ENCODE measurements at regions not wholly inside any gene's neighbourhood (a gene's known extent, or its start where the extent isn't known, plus 50 kb on each side); places are given as distances from the start of the nearest gene placed in this dataset.

DNA sequence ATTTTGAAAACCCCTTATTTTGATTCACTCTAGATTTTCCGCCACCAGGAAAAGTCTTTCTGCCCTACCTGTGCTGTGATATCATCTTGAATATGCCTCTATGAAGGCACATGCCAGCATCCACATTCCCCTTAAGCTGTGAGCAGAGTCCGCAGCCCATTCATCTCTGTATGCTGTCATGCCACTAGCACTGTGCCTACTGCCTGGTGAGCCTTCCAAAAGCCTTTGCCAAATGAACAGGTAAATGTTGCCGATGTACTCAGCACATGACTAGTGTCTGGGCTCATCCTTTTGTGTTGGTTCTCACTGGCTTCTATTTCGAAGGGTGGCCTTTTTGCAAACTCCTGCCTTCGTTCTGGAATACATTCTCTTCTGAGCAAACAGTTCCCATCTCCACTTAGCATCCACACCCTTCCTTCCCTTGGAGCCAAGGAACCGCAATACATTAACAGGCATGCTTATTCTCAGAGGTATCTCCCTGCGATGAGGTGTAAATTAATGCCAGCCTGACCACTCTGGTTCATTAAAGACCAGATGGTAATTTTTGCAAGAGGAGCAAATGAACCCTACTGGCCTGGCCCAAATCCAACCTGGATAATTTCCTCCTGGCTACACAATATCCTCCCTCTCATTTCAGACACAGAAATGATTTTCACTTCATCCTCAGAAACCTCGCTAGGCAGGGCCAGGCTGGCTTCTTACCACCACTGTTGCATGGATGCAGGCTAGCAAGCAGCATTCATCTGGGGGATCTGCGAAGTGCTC lies 339.7 kb upstream of the NFE2L3 start:
- Histone ChIP-seq H3K27ac (no peak overlapping the region), H3K9me3 (ENCODE audit: severe bottlenecking) (no peaks in the 10 kb centered on the region), H3K4me3 (ENCODE audit: low read depth, low read length) (no peak overlapping the region), H3K36me3 (no peaks in the 10 kb centered on the region), H3K27me3 (ENCODE audit: insufficient read depth, low read depth, severe bottlenecking) (no peaks in the 10 kb centered on the region)
- DNase-seq, result no peak
- TF ChIP-seq, protein P1, sequence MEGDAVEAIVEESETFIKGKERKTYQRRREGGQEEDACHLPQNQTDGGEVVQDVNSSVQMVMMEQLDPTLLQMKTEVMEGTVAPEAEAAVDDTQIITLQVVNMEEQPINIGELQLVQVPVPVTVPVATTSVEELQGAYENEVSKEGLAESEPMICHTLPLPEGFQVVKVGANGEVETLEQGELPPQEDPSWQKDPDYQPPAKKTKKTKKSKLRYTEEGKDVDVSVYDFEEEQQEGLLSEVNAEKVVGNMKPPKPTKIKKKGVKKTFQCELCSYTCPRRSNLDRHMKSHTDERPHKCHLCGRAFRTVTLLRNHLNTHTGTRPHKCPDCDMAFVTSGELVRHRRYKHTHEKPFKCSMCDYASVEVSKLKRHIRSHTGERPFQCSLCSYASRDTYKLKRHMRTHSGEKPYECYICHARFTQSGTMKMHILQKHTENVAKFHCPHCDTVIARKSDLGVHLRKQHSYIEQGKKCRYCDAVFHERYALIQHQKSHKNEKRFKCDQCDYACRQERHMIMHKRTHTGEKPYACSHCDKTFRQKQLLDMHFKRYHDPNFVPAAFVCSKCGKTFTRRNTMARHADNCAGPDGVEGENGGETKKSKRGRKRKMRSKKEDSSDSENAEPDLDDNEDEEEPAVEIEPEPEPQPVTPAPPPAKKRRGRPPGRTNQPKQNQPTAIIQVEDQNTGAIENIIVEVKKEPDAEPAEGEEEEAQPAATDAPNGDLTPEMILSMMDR (IDR thresholded peaks at IDR 0.05; ENCODE audit: low read depth, low read length), result no peak

DNA sequence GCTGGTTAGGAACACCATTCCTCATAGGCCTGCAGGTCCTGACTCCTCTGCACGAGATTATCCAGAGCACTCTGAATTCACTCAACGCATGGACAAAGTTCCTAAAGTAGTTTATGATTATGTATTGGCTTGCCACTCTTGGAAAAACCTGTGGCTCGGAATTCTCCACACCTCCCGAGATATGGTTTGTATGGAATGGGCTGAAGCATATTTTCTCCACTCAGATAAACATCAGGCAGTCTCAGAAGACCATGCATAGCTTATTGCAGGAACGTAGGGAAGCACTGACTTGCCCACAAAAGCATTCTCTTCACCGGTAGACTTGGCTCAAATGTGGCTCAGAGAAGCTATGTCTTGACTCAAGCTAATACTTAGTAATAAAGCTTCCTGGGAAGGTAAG lies 338.6 kb upstream of the NFE2L3 start:
- TF ChIP-seq, protein P1 (IDR thresholded peaks at IDR 0.05; ENCODE audit: low read depth, low read length), result no peak
- Histone ChIP-seq H3K27ac (no peak overlapping the region), H3K9me3 (ENCODE audit: severe bottlenecking) (no peaks in the 10 kb centered on the region), H3K4me3 (ENCODE audit: low read depth, low read length) (no peak overlapping the region), H3K36me3 (no peaks in the 10 kb centered on the region), H3K27me3 (ENCODE audit: insufficient read depth, low read depth, severe bottlenecking) (no peaks in the 10 kb centered on the region)
- DNase-seq, result no peak

DNA sequence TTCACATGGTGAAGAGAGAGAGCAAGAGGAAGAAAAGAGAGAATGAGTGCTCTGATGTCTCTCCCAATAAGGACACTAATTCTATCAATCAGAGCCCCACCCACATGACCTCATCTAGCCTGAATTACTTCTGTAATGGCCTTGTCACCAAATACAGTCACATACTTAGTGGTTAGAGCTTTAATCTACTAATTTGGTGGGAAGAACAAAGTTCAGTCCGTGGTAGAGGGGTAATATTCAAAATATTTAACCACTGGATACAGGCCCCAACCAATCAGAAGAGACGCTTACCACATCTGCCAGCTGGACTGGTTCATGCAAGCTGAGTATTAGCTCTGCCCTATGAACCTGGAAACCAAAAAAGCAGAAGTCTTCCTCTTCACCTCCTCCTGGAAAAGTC lies 336.3 kb upstream of the NFE2L3 start:
- Histone ChIP-seq H3K27me3 (ENCODE audit: insufficient read depth, low read depth, severe bottlenecking) (no peaks in the 10 kb centered on the region), H3K4me3 (ENCODE audit: low read depth, low read length) (no peak overlapping the region), H3K27ac (no peak overlapping the region), H3K36me3 (no peaks in the 10 kb centered on the region), H3K9me3 (ENCODE audit: severe bottlenecking) (no peaks in the 10 kb centered on the region)
- DNase-seq, result no peak
- TF ChIP-seq, protein P1 (IDR thresholded peaks at IDR 0.05; ENCODE audit: low read depth, low read length), result no peak

DNA sequence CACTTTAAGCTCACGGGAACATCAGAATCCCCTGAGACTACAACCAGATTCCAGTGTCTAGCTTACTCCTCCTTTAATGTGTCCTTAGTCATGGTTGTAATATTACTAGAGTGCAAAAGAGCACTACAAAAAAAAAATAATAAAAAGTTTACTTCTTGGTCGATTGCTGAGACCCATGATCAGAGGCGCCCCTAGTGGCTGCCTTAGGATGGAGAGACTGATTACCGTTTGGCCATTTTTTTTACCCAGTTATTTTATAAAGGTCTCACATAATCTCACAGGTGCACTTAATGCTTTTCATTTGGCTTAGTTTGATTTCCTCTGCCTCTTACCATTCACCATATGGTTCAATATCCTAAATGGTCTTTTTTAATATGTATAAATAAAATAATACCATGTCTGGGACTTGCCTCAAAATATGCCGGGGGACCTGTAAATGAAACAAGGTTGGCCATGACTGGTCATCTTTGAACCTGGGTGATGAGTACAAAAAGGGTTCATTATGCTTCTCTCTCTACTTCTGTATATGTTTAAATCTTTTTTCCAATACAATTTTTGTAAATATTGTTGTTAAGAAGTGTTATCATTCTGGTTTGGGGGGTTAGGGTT lies 331.5 kb upstream of the NFE2L3 start:
- no peak overlapping the region for H3K27ac ChIP-seq
- no peaks in the 10 kb centered on the region for H3K9me3 ChIP-seq (ENCODE audit: severe bottlenecking)
- TF ChIP-seq, protein P1 (IDR thresholded peaks at IDR 0.05; ENCODE audit: low read depth, low read length), result peak; percentile 31
- no peaks in the 10 kb centered on the region for H3K36me3 ChIP-seq
- H3K4me3 ChIP-seq (ENCODE audit: low read depth, low read length), result no peak overlapping the region
- H3K27me3 ChIP-seq (ENCODE audit: insufficient read depth, low read depth, severe bottlenecking), result no peaks in the 10 kb centered on the region
- DNase-seq, result peak; percentile 16

DNA sequence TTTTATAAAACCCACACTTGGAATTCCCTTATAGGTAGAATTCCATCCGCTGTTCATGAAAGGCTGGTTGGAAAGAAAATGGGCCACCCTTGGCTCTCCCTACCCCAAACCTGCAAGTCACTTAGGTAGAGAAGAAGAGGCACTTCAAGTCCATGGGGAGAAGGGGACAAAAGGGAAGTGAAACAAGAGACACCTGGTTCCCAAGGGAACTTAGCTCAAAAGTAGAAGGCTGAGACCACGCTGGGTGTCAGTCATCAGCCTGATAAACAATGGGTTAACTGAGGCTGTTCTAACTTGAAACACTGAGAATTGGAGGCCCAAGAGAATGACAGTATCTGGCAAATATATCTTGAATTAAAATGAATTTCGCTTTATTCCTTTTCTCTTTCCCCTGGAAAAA lies 330.8 kb upstream of the NFE2L3 start:
- Histone ChIP-seq H3K27ac (no peak overlapping the region), H3K27me3 (ENCODE audit: insufficient read depth, low read depth, severe bottlenecking) (no peaks in the 10 kb centered on the region), H3K36me3 (no peaks in the 10 kb centered on the region), H3K4me3 (ENCODE audit: low read depth, low read length) (no peak overlapping the region), H3K9me3 (ENCODE audit: severe bottlenecking) (no peaks in the 10 kb centered on the region)
- TF ChIP-seq, protein P1 (IDR thresholded peaks at IDR 0.05; ENCODE audit: low read depth, low read length), result no peak
- no peak for DNase-seq

All from WERI-Rb-1 (cell line).